H1 (cell line): ENCODE measurements at regions not wholly inside any gene's neighbourhood (a gene's known extent, or its start where the extent isn't known, plus 50 kb on each side); places are given as distances from the start of the nearest gene placed in this dataset.

Source experiments
- CTCF ChIA-PET: fragments of 300-600 bp; sonication (Branson Sonifier 250); formaldehyde crosslinking; loops from one replicate; lab custom pipeline; 2021; ENCODE audit not compliant: partially characterized antibody; lab: Charles Lee
- POLR2A ChIA-PET: fragments of 300-600 bp; sonication (Branson Sonifier 250); formaldehyde crosslinking; loops from one replicate; lab custom pipeline; 2021; ENCODE audit warnings: inconsistent platforms; ENCODE audit not compliant: partially characterized antibody; lab: Charles Lee
- DNase-seq, 2 experiments: peaks; one replicate each; pipeline versions ENCODE4 v3.0.0 to v3.0.0-alpha.2; 2010 to 2022; ENCODE audit warnings: low spot score in 2 of 2, low read depth in 1 of 2, mixed read lengths in 1 of 2
- FAIRE-seq: peaks from 2 replicates; lab custom pipeline; 2011; peaks lifted over from hg19 to GRCh38; lab: Jason Lieb, UNC
- H2AFZ ChIP-seq: 2 replicates; pipeline ENCODE4 v1.8.1; 2012; ENCODE audit warnings: low read length, inconsistent platforms
- H2AK5ac ChIP-seq: 2 replicates; pipeline ENCODE4 v1.6.1; 2013; ENCODE audit warnings: low read depth, low read length
- H2BK120ac ChIP-seq: replicated peaks from 2 replicates; pipeline ENCODE3; 2013; ENCODE audit warnings: low read depth, low read length, inconsistent platforms
- H2BK12ac ChIP-seq: 2 replicates; pipeline ENCODE4 v1.6.1; 2013; ENCODE audit warnings: low read depth, low read length
- H2BK15ac ChIP-seq: 2 replicates; pipeline ENCODE4 v1.6.1; 2013; ENCODE audit warnings: low read length
- H2BK20ac ChIP-seq: 2 replicates; pipeline ENCODE4 v1.6.1; 2013; ENCODE audit warnings: low read length
- H2BK5ac ChIP-seq: 2 replicates; pipeline ENCODE4 v1.6.1; 2013; ENCODE audit warnings: low read depth, low read length
- H3K14ac ChIP-seq: 2 replicates; pipeline ENCODE4 v1.6.1; 2013; ENCODE audit warnings: inconsistent platforms; ENCODE audit not compliant: insufficient read length
- H3K18ac ChIP-seq: 2 replicates; pipeline ENCODE4 v1.6.1; 2013; ENCODE audit warnings: low read length; ENCODE audit errors: extremely low read depth
- H3K23ac ChIP-seq: 2 replicates; pipeline ENCODE4 v1.6.1; 2013; ENCODE audit warnings: inconsistent platforms; ENCODE audit not compliant: insufficient read length
- H3K23me2 ChIP-seq: 2 replicates; pipeline ENCODE4 v1.6.1; 2013; ENCODE audit warnings: low read depth, low read length
- H3K27ac ChIP-seq: 2 replicates; pipeline ENCODE4 v1.6.1; 2011; ENCODE audit warnings: low read depth, low read length, inconsistent platforms
- H3K27me3 ChIP-seq, 4 experiments: replicated peaks in 1 of 4; 1 replicate in 1 of 4; 2 replicates in 3 of 4; pipeline versions ENCODE4 v1.6.1 to v1.8.1; 2011 to 2013; ENCODE audit warnings: low read length in 3 of 4, mild to moderate bottlenecking in 3 of 4, inconsistent platforms in 2 of 4, mixed read lengths in 2 of 4, moderate library complexity in 1 of 4; ENCODE audit not compliant: control insufficient read depth in 3 of 4, insufficient read depth in 3 of 4; ENCODE audit errors: extremely low read depth in 1 of 4
- H3K36me3 ChIP-seq, 4 experiments: 2 replicates each; pipeline versions ENCODE4 v1.6.1 to v1.8.1; 2011 to 2013; ENCODE audit warnings: mild to moderate bottlenecking in 4 of 4, low read length in 3 of 4, moderate library complexity in 2 of 4, control low read depth in 1 of 4, inconsistent platforms in 1 of 4; ENCODE audit not compliant: insufficient read depth in 4 of 4, control insufficient read depth in 2 of 4
- H3K4ac ChIP-seq: replicated peaks from 2 replicates; pipeline ENCODE3; 2013; ENCODE audit warnings: low read length, low read depth, mixed read lengths, inconsistent platforms; ENCODE audit not compliant: insufficient read length
- H3K4me1 ChIP-seq, 4 experiments: replicated peaks in 1 of 4; 1 replicate in 1 of 4; 2 replicates in 3 of 4; pipeline versions ENCODE4 v1.6.1 to v1.8.1; 2011 to 2013; ENCODE audit warnings: low read length in 3 of 4, inconsistent platforms in 2 of 4, mixed read lengths in 1 of 4; ENCODE audit not compliant: insufficient read depth in 4 of 4, control insufficient read depth in 3 of 4
- H3K4me2 ChIP-seq, 2 experiments: 2 replicates each; pipeline versions ENCODE4 v1.6.1 to v1.8.1; 2011 to 2013; ENCODE audit warnings: low read depth in 2 of 2, low read length in 2 of 2, control low read depth in 1 of 2, inconsistent platforms in 1 of 2, mild to moderate bottlenecking in 1 of 2; ENCODE audit not compliant: insufficient read depth in 1 of 2
- H3K4me3 ChIP-seq, 4 experiments: fragments of 200-600, 300-600 bp in 1 of 4; sonication (generic), shearing (Covaris generic), sonication (Bioruptor Twin) in 1 of 4; 2 replicates each; pipeline versions ENCODE4 v1.5.1 to v1.8.1; 2011 to 2016; ENCODE audit warnings: low read length in 4 of 4, low read depth in 3 of 4, control low read depth in 2 of 4, inconsistent platforms in 2 of 4, mild to moderate bottlenecking in 2 of 4, mixed read lengths in 1 of 4, moderate library complexity in 1 of 4; ENCODE audit not compliant: insufficient read depth in 2 of 4; ENCODE audit errors: extremely low read depth in 1 of 4
- H3K56ac ChIP-seq: replicated peaks from 2 replicates; pipeline ENCODE3; 2013; ENCODE audit warnings: low read depth, mild to moderate bottlenecking, mixed read lengths, low read length, inconsistent platforms; ENCODE audit not compliant: insufficient read length
- H3K79me1 ChIP-seq: 2 replicates; pipeline ENCODE4 v1.6.1; 2013; ENCODE audit warnings: low read depth, low read length, control low read depth
- H3K79me2 ChIP-seq, 2 experiments: 2 replicates each; pipeline versions ENCODE4 v1.6.1 to v1.8.1; 2012 to 2013; ENCODE audit warnings: low read length in 2 of 2, mild to moderate bottlenecking in 2 of 2, inconsistent platforms in 1 of 2; ENCODE audit not compliant: insufficient read depth in 2 of 2, control insufficient read depth in 1 of 2
- H3K9ac ChIP-seq, 4 experiments: replicated peaks in 1 of 4; 1 replicate in 1 of 4; 2 replicates in 3 of 4; pipeline versions ENCODE4 v1.6.1 to v1.8.1; 2011 to 2013; ENCODE audit warnings: low read depth in 3 of 4, low read length in 3 of 4, control low read depth in 2 of 4, mild to moderate bottlenecking in 2 of 4, moderate library complexity in 2 of 4, inconsistent platforms in 1 of 4; ENCODE audit errors: extremely low read depth in 1 of 4
- H3K9me3 ChIP-seq, 2 experiments: 2 replicates each; pipeline versions ENCODE4 v1.6.1 to v1.8.1; 2012 to 2013; ENCODE audit warnings: mild to moderate bottlenecking in 2 of 2, moderate library complexity in 2 of 2, control low read depth in 1 of 2, inconsistent platforms in 1 of 2, low read depth in 1 of 2, low read length in 1 of 2, mixed read lengths in 1 of 2; ENCODE audit not compliant: insufficient read depth in 2 of 2
- H4K20me1 ChIP-seq, 2 experiments: replicated peaks in 1 of 2; 2 replicates each; pipeline versions ENCODE3 to v1.8.1; 2011 to 2013; ENCODE audit warnings: inconsistent platforms in 2 of 2, low read length in 2 of 2, mild to moderate bottlenecking in 1 of 2; ENCODE audit not compliant: insufficient read depth in 2 of 2, control insufficient read depth in 1 of 2
- H4K5ac ChIP-seq: 2 replicates; pipeline ENCODE4 v1.6.1; 2013; ENCODE audit warnings: low read length, low read depth, mixed read lengths, inconsistent platforms; ENCODE audit not compliant: insufficient read length
- H4K8ac ChIP-seq: 2 replicates; pipeline ENCODE4 v1.8.0; 2013; ENCODE audit warnings: mild to moderate bottlenecking, moderate library complexity, low read length, inconsistent platforms; ENCODE audit not compliant: insufficient read depth; ENCODE audit errors: extremely low read depth
- H4K91ac ChIP-seq: replicated peaks from 2 replicates; pipeline ENCODE3; 2013; ENCODE audit warnings: low read length, mixed read lengths, inconsistent platforms; ENCODE audit not compliant: insufficient read length
- BACH1 ChIP-seq: IDR thresholded peaks from 2 replicates; pipeline ENCODE4 v1.6.1; 2012; ENCODE audit warnings: low read length, improper control_type of control experiment
- CHD2 ChIP-seq: IDR thresholded peaks from 2 replicates; pipeline ENCODE4 v1.6.1; 2012; ENCODE audit warnings: low read length, improper control_type of control experiment
- FOSL1 ChIP-seq: IDR thresholded peaks from 2 replicates; pipeline ENCODE4 v1.6.1; 2011; ENCODE audit warnings: mild to moderate bottlenecking, low read depth, low read length, moderate library complexity; ENCODE audit not compliant: insufficient read depth
- KDM1A ChIP-seq: fragments of 200-600, 300-600 bp; sonication (generic); IDR thresholded peaks from 2 replicates; pipeline ENCODE4 v1.7.1; 2016; ENCODE audit warnings: mild to moderate bottlenecking, low read length, borderline replicate concordance
- MAFK ChIP-seq: IDR thresholded peaks from 2 replicates; pipeline ENCODE4 v1.6.1; 2012; ENCODE audit warnings: low read depth, mild to moderate bottlenecking, improper control_type of control experiment, low read length
- MAX ChIP-seq: IDR thresholded peaks from 2 replicates; pipeline ENCODE4 v1.6.1; 2012; ENCODE audit warnings: inconsistent platforms
- NANOG ChIP-seq: IDR thresholded peaks from 2 replicates; pipeline ENCODE4 v1.6.1; 2011; ENCODE audit warnings: low read length, low read depth, mild to moderate bottlenecking, inconsistent platforms; ENCODE audit not compliant: insufficient read depth, poor library complexity, severe bottlenecking
- RNF2 ChIP-seq: fragments of 200-900, 300-1000 bp; sonication (generic); IDR thresholded peaks from 2 replicates; pipeline ENCODE4 v1.7.1; 2016; ENCODE audit warnings: borderline replicate concordance, low read depth, mild to moderate bottlenecking, antibody characterized with exemption, low read length; ENCODE audit not compliant: poor library complexity, severe bottlenecking; ENCODE audit errors: missing control alignments
- SP2 ChIP-seq: IDR thresholded peaks from 2 replicates; pipeline ENCODE4 v1.6.1; 2012; ENCODE audit warnings: mild to moderate bottlenecking, low read length, inconsistent platforms
- SUZ12 ChIP-seq: fragments of 200-600 bp; sonication (generic); IDR thresholded peaks from 2 replicates; pipeline ENCODE4 v1.6.1; 2012; ENCODE audit warnings: mild to moderate bottlenecking, inconsistent platforms, low read length, moderate library complexity, mixed read lengths

DNA sequence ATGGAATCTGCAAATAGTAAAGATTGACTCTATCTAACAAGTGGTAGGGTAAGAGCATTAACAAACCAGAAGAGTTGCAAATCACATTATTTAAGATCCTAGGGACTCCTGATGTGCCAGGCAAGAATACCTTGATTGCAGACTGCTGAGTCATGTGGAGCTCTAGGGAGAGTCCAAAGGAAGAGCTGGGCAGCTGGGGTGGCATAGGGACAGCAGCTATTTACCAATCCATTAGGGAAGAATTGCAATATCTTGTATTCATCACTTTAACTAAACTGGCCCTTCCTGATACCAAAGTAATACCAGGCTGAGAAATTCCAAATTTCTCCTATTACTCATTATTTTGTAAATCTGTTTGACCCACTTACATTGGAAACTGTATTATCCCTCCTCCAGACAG, 52.2 kb upstream of the ACP3 start:
- H3K56ac ChIP-seq, result no peak overlapping the region
- no peak overlapping the region for H2BK5ac ChIP-seq
- no peak overlapping the region for H2AFZ ChIP-seq
- no peak overlapping the region for H3K23ac ChIP-seq
- no peak for TF ChIP-seq MAX
- TF ChIP-seq FOSL1, result no peak
- no peak for TF ChIP-seq NANOG
- no peak for TF ChIP-seq KDM1A
- TF ChIP-seq RNF2, result no peak
- peak; percentile 63 for TF ChIP-seq BACH1
- no peak for TF ChIP-seq SUZ12
- TF ChIP-seq CHD2, result no peak
- TF ChIP-seq MAFK, result peak; percentile 40; the same call in 1 of the 2 replicates
- no peak for TF ChIP-seq SP2
- H3K23me2 ChIP-seq, result peaks cover 6% of the 10 kb centered on the region; the same call in 1 of the 2 replicates
- H3K18ac ChIP-seq, result no peak overlapping the region
- H3K79me1 ChIP-seq, result no peaks in the 10 kb centered on the region
- no peaks in the 10 kb centered on the region for H3K36me3 ChIP-seq
- H3K79me2 ChIP-seq, result no peaks in the 10 kb centered on the region
- no peak overlapping the region for H4K5ac ChIP-seq
- peaks cover 0 to 3% (median 0%) of the 10 kb centered on the region in 4 experiments; a peak in 1 of 7 replicates for H3K4me1 ChIP-seq
- CTCF ChIA-PET, result interaction anchor here (1.4 to 3.3 kb wide), 2 partner anchors 8 to 78 kb away, joined by 5 to 24 read pairs; no protein-coding TSS in a partner anchor
- H3K4ac ChIP-seq, result no peak overlapping the region
- H3K27ac ChIP-seq, result no peak overlapping the region
- no peak overlapping the region for H3K9ac ChIP-seq
- DNase-seq (no peak), FAIRE-seq (no peak)
- H3K14ac ChIP-seq, result no peak overlapping the region
- no peak overlapping the region for H2BK12ac ChIP-seq
- no peak overlapping the region for H3K4me2 ChIP-seq
- H3K27me3 ChIP-seq, result no peaks in the 10 kb centered on the region
- no peak overlapping the region for H4K91ac ChIP-seq
- no peak overlapping the region for H4K8ac ChIP-seq
- POLR2A ChIA-PET, result no interaction called here
- no peak overlapping the region for H2BK20ac ChIP-seq
- H3K9me3 ChIP-seq, result no peaks in the 10 kb centered on the region
- no peak overlapping the region for H2BK15ac ChIP-seq
- no peak overlapping the region for H2AK5ac ChIP-seq
- H2BK120ac ChIP-seq, result no peak overlapping the region
- peaks cover 0 to 4% of the 10 kb centered on the region in 2 experiments for H4K20me1 ChIP-seq
- H3K4me3 ChIP-seq, result no peak overlapping the region
